Fibroblast of lung (primary cell): ENCODE measurements at regions not wholly inside any gene's neighbourhood (a gene's known extent, or its start where the extent isn't known, plus 50 kb on each side); places are given as distances from the start of the nearest gene placed in this dataset.

ENCODE experiments used
- DNase-seq, 2 donors: peaks; one replicate each; pipeline versions ENCODE4 v3.0.0 to v3.0.0-alpha.2; 2010; ENCODE audit warnings: low read depth in 2 of 2
- H2AFZ ChIP-seq: 2 replicates; pipeline ENCODE4 v1.5.1; 2012; ENCODE audit warnings: low read length, control low read depth, inconsistent platforms
- H3K27ac ChIP-seq: 2 replicates; pipeline ENCODE4 v1.5.1; 2011; ENCODE audit warnings: low read length, control low read depth; ENCODE audit not compliant: insufficient read depth
- H3K27me3 ChIP-seq: 2 replicates; pipeline ENCODE4 v1.5.1; 2011; ENCODE audit warnings: mild to moderate bottlenecking, low read length; ENCODE audit not compliant: control insufficient read depth, insufficient read depth
- H3K36me3 ChIP-seq: 2 replicates; pipeline ENCODE4 v1.5.1; 2011; ENCODE audit warnings: low read length; ENCODE audit not compliant: control insufficient read depth, insufficient read depth
- H3K4me1 ChIP-seq: 2 replicates; pipeline ENCODE4 v1.5.1; 2011; ENCODE audit warnings: low read length; ENCODE audit not compliant: control insufficient read depth, insufficient read depth; ENCODE audit errors: extremely low read depth
- H3K4me2 ChIP-seq: 2 replicates; pipeline ENCODE4 v1.5.1; 2011; ENCODE audit warnings: low read length, control low read depth; ENCODE audit not compliant: insufficient read depth; ENCODE audit errors: extremely low read depth
- H3K4me3 ChIP-seq, 4 experiments: fragments of 200-600 bp in 1 of 4; sonication (generic) in 1 of 4; replicated peaks in 1 of 4; 2 replicates each; pipeline ENCODE4 v1.5.1; 2011 to 2016; ENCODE audit warnings: low read length in 4 of 4, low read depth in 3 of 4, mild to moderate bottlenecking in 3 of 4, control low read depth in 2 of 4, inconsistent platforms in 1 of 4, mixed read lengths in 1 of 4; ENCODE audit not compliant: insufficient read depth in 1 of 4; ENCODE audit errors: control extremely low read depth in 1 of 4
- H3K79me2 ChIP-seq: 2 replicates; pipeline ENCODE4 v1.5.1; 2012; ENCODE audit warnings: mild to moderate bottlenecking, low read length, inconsistent platforms; ENCODE audit not compliant: control insufficient read depth, insufficient read depth
- H3K9ac ChIP-seq: 2 replicates; pipeline ENCODE4 v1.5.1; 2011; ENCODE audit warnings: mild to moderate bottlenecking, low read length, control low read depth; ENCODE audit not compliant: insufficient read depth
- H3K9me3 ChIP-seq: 2 replicates; pipeline ENCODE4 v1.5.1; 2012; ENCODE audit warnings: low read depth, low read length; ENCODE audit not compliant: control insufficient read depth, insufficient read depth
- H4K20me1 ChIP-seq: 2 replicates; pipeline ENCODE4 v1.5.1; 2011; ENCODE audit warnings: low read length; ENCODE audit not compliant: control insufficient read depth, insufficient read depth; ENCODE audit errors: extremely low read depth
- CTCF ChIP-seq, 2 donors: IDR thresholded peaks in 1 of 2; conservative IDR thresholded peaks in 1 of 2; 1 replicate in 1 of 2; 2 replicates in 1 of 2; pipeline ENCODE4 v1.5.1; 2011 to 2012; ENCODE audit warnings: low read length in 2 of 2, control low read depth in 1 of 2, inconsistent platforms in 1 of 2, low read depth in 1 of 2, mild to moderate bottlenecking in 1 of 2
- EZH2 ChIP-seq: IDR thresholded peaks from 2 replicates; pipeline ENCODE4 v1.5.1; 2012; ENCODE audit warnings: low read length, control low read depth, mild to moderate bottlenecking; ENCODE audit errors: missing control alignments

DNA sequence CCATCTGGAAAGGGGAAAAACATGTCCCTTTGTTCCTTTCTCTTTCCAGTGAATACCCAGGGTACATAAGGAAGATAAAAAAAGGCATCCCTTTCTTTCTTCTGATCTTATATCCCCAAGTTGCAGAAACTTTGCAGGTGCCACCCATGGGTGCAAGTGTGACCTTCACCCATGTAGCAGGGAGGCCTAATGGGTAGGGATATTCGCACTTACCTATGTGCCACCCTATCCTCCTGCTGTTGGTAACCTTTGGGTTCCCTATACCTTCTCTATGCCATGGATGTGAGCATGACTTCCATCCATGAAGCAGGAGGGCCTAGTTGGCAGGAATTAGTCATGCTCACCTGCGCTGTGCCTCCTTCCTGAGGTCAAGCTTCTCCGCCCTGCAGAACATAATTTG is 59.2 kb upstream of the C15orf39 start:
- Histone ChIP-seq H3K4me3 (no peak overlapping the region), H3K79me2 (no peaks in the 10 kb centered on the region), H3K27ac (no peak overlapping the region), H3K27me3 (no peaks in the 10 kb centered on the region), H3K9ac (no peak overlapping the region), H3K36me3 (no peaks in the 10 kb centered on the region), H3K4me1 (no peaks in the 10 kb centered on the region), H3K4me2 (no peak overlapping the region), H4K20me1 (no peaks in the 10 kb centered on the region), H3K9me3 (peaks cover 5% of the 10 kb centered on the region), H2AFZ (no peak overlapping the region)
- TF ChIP-seq EZH2: no peak
- TF ChIP-seq CTCF (conservative IDR thresholded peaks at IDR 0.05 in 1 of 2, IDR thresholded peaks at IDR 0.05 in 1 of 2; ENCODE audit: low read depth in 1 of 2, low read length in 2 of 2): no peak
- DNase-seq: no peak

DNA sequence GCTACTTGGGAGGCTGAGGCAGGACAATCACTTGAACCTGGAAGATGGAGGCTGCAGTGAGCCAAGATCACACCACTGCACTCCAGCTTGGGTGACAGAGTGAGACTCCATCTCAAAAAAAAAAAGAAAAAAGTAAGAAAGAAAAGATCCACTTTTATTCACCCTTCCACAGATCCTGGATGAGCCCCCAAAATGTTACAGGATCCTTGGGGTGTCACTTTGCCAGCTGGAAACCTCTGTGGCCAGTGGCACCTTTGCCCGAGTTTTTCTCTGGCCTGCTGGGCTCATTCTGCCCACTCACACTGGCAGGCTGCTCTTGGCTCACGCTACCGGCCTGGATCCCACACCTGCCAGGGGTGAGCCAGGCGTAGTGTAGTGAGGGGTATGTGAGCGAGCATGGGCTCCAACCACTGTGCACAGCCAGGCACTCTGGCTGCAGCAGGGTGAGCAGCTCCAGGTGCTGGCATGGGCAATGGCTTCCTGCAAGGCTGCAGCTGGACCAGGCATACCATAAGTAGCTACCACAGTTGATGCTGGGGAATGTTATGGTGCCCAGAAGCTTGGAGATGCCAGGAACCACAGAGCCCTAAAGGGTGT is 57.8 kb upstream of the C15orf39 start:
- H4K20me1 ChIP-seq: no peaks in the 10 kb centered on the region
- no peak overlapping the region for H3K4me2 ChIP-seq
- TF ChIP-seq CTCF (conservative IDR thresholded peaks at IDR 0.05 in 1 of 2, IDR thresholded peaks at IDR 0.05 in 1 of 2; ENCODE audit: low read depth in 1 of 2, low read length in 2 of 2): no peak
- TF ChIP-seq EZH2: no peak
- H2AFZ ChIP-seq: no peak overlapping the region
- no peaks in the 10 kb centered on the region for H3K79me2 ChIP-seq
- DNase-seq: no peak
- peaks cover 5% of the 10 kb centered on the region for H3K9me3 ChIP-seq
- no peak overlapping the region for H3K27ac ChIP-seq
- no peaks in the 10 kb centered on the region for H3K27me3 ChIP-seq
- H3K9ac ChIP-seq: no peak overlapping the region
- no peak overlapping the region for H3K4me3 ChIP-seq
- no peaks in the 10 kb centered on the region for H3K4me1 ChIP-seq
- H3K36me3 ChIP-seq: no peaks in the 10 kb centered on the region

- TF ChIP-seq CTCF (conservative IDR thresholded peaks at IDR 0.05 in 1 of 2, IDR thresholded peaks at IDR 0.05 in 1 of 2; ENCODE audit: low read depth in 1 of 2, low read length in 2 of 2) (no peak), EZH2 (no peak)
- no peak overlapping the region for H3K4me3 ChIP-seq
- H3K27ac ChIP-seq: no peak overlapping the region
- H3K9me3 ChIP-seq: peaks cover 5% of the 10 kb centered on the region
- no peaks in the 10 kb centered on the region for H3K79me2 ChIP-seq
- H2AFZ ChIP-seq: no peak overlapping the region
- no peak overlapping the region for H3K4me2 ChIP-seq
- no peaks in the 10 kb centered on the region for H3K27me3 ChIP-seq
- no peak for DNase-seq
- H3K36me3 ChIP-seq: no peaks in the 10 kb centered on the region
- no peaks in the 10 kb centered on the region for H4K20me1 ChIP-seq
- H3K4me1 ChIP-seq: no peaks in the 10 kb centered on the region
- H3K9ac ChIP-seq: no peak overlapping the region
Measured at GRCh38 chr15:75145027-75145841, 56.4 kb upstream of the C15orf39 start.
